GM12878 (cell line): ENCODE measurements at regions not wholly inside any gene's neighbourhood (a gene's known extent, or its start where the extent isn't known, plus 50 kb on each side); places are given as distances from the start of the nearest gene placed in this dataset.

Experiments used
- ATAC-seq: fragments of 200-7000 bp; cut with Tn5 transposase; 3 replicates; pipeline ENCODE4 v1.9.1; 2020; ENCODE audit warnings: mild to moderate bottlenecking, moderate library complexity
- BruUV-seq: library from RNA; stranded (reverse); fragments of 400-500 nt; replicated peaks from 2 replicates; lab custom pipeline; 2021; lab: Mats Ljungman, UMichigan
- CTCF ChIA-PET: fragments of 300-600 bp; sonication (Branson Sonifier 250); formaldehyde crosslinking; extraction: SDS; loops from one replicate; lab custom pipeline; 2021; ENCODE audit warnings: inconsistent platforms; lab: Yijun Ruan, JAX
- POLR2A ChIA-PET: fragments of 350-600 bp; formaldehyde crosslinking; extraction: SDS; loops from one replicate; lab custom pipeline; 2021; ENCODE audit warnings: inconsistent platforms; lab: Charles Lee
- RAD21 ChIA-PET: fragments of 300-600 bp; sonication (Branson Sonifier 250); formaldehyde crosslinking; loops from one replicate; lab custom pipeline; 2023; ENCODE audit warnings: antibody characterized with exemption; ENCODE audit not compliant: unreplicated experiment; lab: Charles Lee
- SMC1A ChIA-PET: fragments of 300-600 bp; sonication (Branson Sonifier 250); formaldehyde crosslinking; loops from one replicate; lab custom pipeline; 2023; ENCODE audit not compliant: unreplicated experiment, uncharacterized antibody; lab: Charles Lee
- DNase-seq: peaks from one replicate; pipeline ENCODE4 v3.0.0-alpha.2; 2011; ENCODE audit warnings: low read depth, low spot score
- FAIRE-seq: peaks from 3 replicates; lab custom pipeline; 2011; peaks lifted over from hg19 to GRCh38; lab: Jason Lieb, UNC
- H2AFZ ChIP-seq: 2 replicates; pipeline ENCODE4 v1.6.0; 2011; ENCODE audit warnings: low read depth, low read length, control low read depth; ENCODE audit not compliant: control insufficient read depth
- H3K27ac ChIP-seq: 2 replicates; pipeline ENCODE4 v1.5.1; 2011; ENCODE audit warnings: control low read depth; ENCODE audit not compliant: control insufficient read depth, insufficient read depth
- H3K27me3 ChIP-seq, 2 experiments: replicated peaks in 1 of 2; 2 replicates each; pipeline versions ENCODE4 v1.6.0 to v1.6.1; 2011; ENCODE audit warnings: low read length in 1 of 2; ENCODE audit not compliant: control insufficient read depth in 2 of 2, insufficient read depth in 2 of 2
- H3K36me3 ChIP-seq, 2 experiments: 2 replicates each; pipeline ENCODE4 v1.5.1; 2011; ENCODE audit warnings: low read length in 1 of 2; ENCODE audit not compliant: control insufficient read depth in 2 of 2, insufficient read depth in 2 of 2
- H3K4me1 ChIP-seq: 2 replicates; pipeline ENCODE4 v1.6.1; 2011; ENCODE audit warnings: mild to moderate bottlenecking, low read length, moderate library complexity, mixed read lengths; ENCODE audit not compliant: control insufficient read depth, insufficient read depth
- H3K4me2 ChIP-seq: 2 replicates; pipeline ENCODE4 v1.6.0; 2011; ENCODE audit warnings: control low read depth; ENCODE audit not compliant: control insufficient read depth, insufficient read depth
- H3K4me3 ChIP-seq: fragments of 200-600 bp; sonication (generic); 2 replicates; pipeline ENCODE4 v1.5.1; 2016
- H3K79me2 ChIP-seq: 2 replicates; pipeline ENCODE4 v1.6.0; 2011; ENCODE audit warnings: low read length; ENCODE audit not compliant: control insufficient read depth, insufficient read depth
- H3K9ac ChIP-seq: 2 replicates; pipeline ENCODE4 v1.8.0; 2011; ENCODE audit warnings: low read length, control low read depth, mixed read lengths; ENCODE audit not compliant: control insufficient read depth, insufficient read depth
- H3K9me3 ChIP-seq: replicated peaks from 3 replicates; pipeline ENCODE4 v1.5.1; 2011; ENCODE audit warnings: mild to moderate bottlenecking, low read length; ENCODE audit not compliant: control insufficient read depth, insufficient read depth
- H4K20me1 ChIP-seq: 2 replicates; pipeline ENCODE4 v1.6.0; 2011; ENCODE audit not compliant: control insufficient read depth, insufficient read depth
- ATF3 ChIP-seq: IDR thresholded peaks from 2 replicates; pipeline ENCODE4 v1.6.1; 2011; ENCODE audit warnings: low read depth, mild to moderate bottlenecking, low read length, moderate library complexity, borderline replicate concordance; ENCODE audit errors: extremely low read depth
- ATF7 ChIP-seq: fragments of 450-650 bp; IDR thresholded peaks from 2 replicates; pipeline ENCODE4 v1.6.1; 2016; ENCODE audit warnings: low read depth, mild to moderate bottlenecking
- BACH1 ChIP-seq: fragments of 450-650 bp; IDR thresholded peaks from 2 replicates; pipeline ENCODE4 v1.6.1; 2017; ENCODE audit warnings: mild to moderate bottlenecking, borderline replicate concordance
- BCL3 ChIP-seq: IDR thresholded peaks from 2 replicates; pipeline ENCODE4 v1.6.1; 2011; ENCODE audit warnings: borderline replicate concordance, low read depth, mild to moderate bottlenecking, moderate library complexity, low read length; ENCODE audit not compliant: insufficient read depth, poor library complexity, severe bottlenecking
- EZH2 ChIP-seq: IDR thresholded peaks from 2 replicates; pipeline ENCODE4 v1.6.1; 2012; ENCODE audit warnings: low read depth, mild to moderate bottlenecking, control low read depth, inconsistent platforms, low read length, borderline replicate concordance; ENCODE audit not compliant: control insufficient read depth
- FOXM1 ChIP-seq: IDR thresholded peaks from 2 replicates; pipeline ENCODE4 v1.6.1; 2012; ENCODE audit warnings: low read depth, mild to moderate bottlenecking, inconsistent platforms, low read length, moderate library complexity
- SMARCA5 ChIP-seq: fragments of 450-650 bp; IDR thresholded peaks from 2 replicates; pipeline ENCODE4 v1.6.1; 2017; ENCODE audit warnings: mild to moderate bottlenecking
- SUZ12 ChIP-seq: fragments of 200-600 bp; sonication (generic); IDR thresholded peaks from one replicate; pipeline ENCODE4 v1.6.1; 2018; ENCODE audit warnings: antibody characterized with exemption, mild to moderate bottlenecking; ENCODE audit not compliant: unreplicated experiment
- TCF7 ChIP-seq: IDR thresholded peaks from 2 replicates; pipeline ENCODE4 v1.6.1; 2014; ENCODE audit warnings: antibody characterized with exemption, borderline replicate concordance
- ZBED1 ChIP-seq: IDR thresholded peaks from 2 replicates; pipeline ENCODE4 v1.6.1; 2016; ENCODE audit warnings: borderline replicate concordance
- ZNF384 ChIP-seq: IDR thresholded peaks from 2 replicates; pipeline ENCODE4 v1.6.1; 2012; ENCODE audit warnings: low read depth, mild to moderate bottlenecking, low read length, improper control_type of control experiment, borderline replicate concordance
- ZNF592 ChIP-seq: fragments of 450-650 bp; IDR thresholded peaks from 2 replicates; pipeline ENCODE4 v1.6.1; 2017; ENCODE audit warnings: mild to moderate bottlenecking, moderate library complexity
- ZSCAN29 ChIP-seq: fragments of 450-650 bp; IDR thresholded peaks from 2 replicates; pipeline ENCODE4 v1.6.1; 2017; ENCODE audit warnings: mild to moderate bottlenecking, moderate library complexity
- ZZZ3 ChIP-seq: IDR thresholded peaks from 2 replicates; pipeline ENCODE4 v1.6.1; 2011; ENCODE audit warnings: low read depth; ENCODE audit not compliant: control insufficient read depth, insufficient read length
- WGBS: methylation state at CpG from one replicate; pipeline ENCODE4 v1.1.6; 2016; ENCODE audit warnings: low lambda C conversion rate; ENCODE audit not compliant: insufficient replicate concordance, insufficient coverage; ENCODE audit errors: missing lambda C conversion rate; 5-methylcytosine and 5-hydroxymethylcytosine counted together
- in situ Hi-C: fragments of 300-500 bp; cut with MboI; formaldehyde crosslinking; loops from 9 replicates; pipeline ENCODE4 v1.14.3; 2018; ENCODE audit warnings: mixed read lengths
- intact Hi-C: fragments of 100-400 bp; cut with micrococcal nuclease; formaldehyde crosslinking; loops from one replicate; pipeline ENCODE4 v1.14.2; 2022; ENCODE audit not compliant: unreplicated experiment
- TF ChIP-seq, protein P1 (sequence below): IDR thresholded peaks from 2 replicates; pipeline ENCODE4 v1.6.1; 2011; ENCODE audit warnings: borderline replicate concordance, low read depth, mild to moderate bottlenecking, moderate library complexity, mixed read lengths, low read length; ENCODE audit not compliant: insufficient read depth; ENCODE audit errors: extremely low read length

DNA sequence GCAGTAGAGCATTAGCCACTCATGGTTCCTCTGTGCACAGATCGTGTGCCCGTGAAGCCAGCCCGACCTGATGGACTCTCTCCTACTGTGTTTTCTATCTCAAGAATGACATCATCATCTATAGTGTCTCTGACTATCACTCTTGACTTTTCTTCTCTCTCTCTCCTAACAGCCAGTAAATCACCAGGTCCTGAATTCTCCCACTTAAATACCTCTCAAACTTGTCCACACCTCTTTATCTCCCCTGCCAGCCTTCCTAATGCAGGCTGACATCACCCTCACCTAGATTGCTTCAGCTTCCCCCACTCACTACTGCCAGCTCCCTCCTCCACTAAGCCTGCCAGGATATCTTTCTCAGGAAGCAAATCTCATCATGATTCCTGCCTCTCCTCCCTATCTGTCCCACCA, 90.6 kb upstream of the MIER3 start:
- SMC1A ChIA-PET: interaction anchor here (0.6 kb wide), 1 partner anchor 1603 kb away, joined by 3 read pairs; no protein-coding TSS in a partner anchor

DNA sequence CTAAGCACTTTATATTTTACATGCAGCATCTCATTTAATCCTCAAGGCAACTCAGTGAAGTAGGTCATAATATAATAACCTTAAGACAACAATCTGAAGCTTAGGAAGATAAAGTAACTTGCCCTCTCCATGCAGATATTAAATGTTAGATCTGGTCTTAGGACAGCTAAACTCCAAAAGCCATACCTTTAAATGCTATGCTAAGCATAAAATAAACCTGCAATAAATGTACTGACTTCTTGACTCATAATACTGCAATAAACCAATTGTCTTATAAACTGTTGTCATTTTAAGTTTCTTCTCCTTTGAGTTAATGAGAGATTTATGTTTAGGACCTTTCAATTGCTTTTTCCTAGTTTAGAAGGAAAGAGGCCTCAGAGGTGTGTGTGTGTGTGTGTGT, 102.2 kb upstream of the MIER3 start:
- intact Hi-C loops (no loop called here), in situ Hi-C loops (no loop called here)
- DNase-seq (no peak), FAIRE-seq (no peak), ATAC-seq (no peak)
- ChIA-PET POLR2A (no interaction called here), RAD21 (no interaction called here), SMC1A (no interaction called here), CTCF (no interaction called here)
- Histone ChIP-seq H3K9me3 (no peaks in the 10 kb centered on the region), H3K4me1 (no peaks in the 10 kb centered on the region), H3K4me3 (no peak overlapping the region), H4K20me1 (no peaks in the 10 kb centered on the region), H3K4me2 (no peak overlapping the region), H3K27me3 (no peaks in the 10 kb centered on the region; a peak in 2 of 4 replicates), H2AFZ (no peak overlapping the region), H3K27ac (no peak overlapping the region), H3K9ac (no peak overlapping the region), H3K79me2 (no peaks in the 10 kb centered on the region), H3K36me3 (no peaks in the 10 kb centered on the region)
- BruUV-seq: no TSS peak
- TF ChIP-seq TCF7: no peak
- TF ChIP-seq SMARCA5: no peak
- TF ChIP-seq, protein P1, sequence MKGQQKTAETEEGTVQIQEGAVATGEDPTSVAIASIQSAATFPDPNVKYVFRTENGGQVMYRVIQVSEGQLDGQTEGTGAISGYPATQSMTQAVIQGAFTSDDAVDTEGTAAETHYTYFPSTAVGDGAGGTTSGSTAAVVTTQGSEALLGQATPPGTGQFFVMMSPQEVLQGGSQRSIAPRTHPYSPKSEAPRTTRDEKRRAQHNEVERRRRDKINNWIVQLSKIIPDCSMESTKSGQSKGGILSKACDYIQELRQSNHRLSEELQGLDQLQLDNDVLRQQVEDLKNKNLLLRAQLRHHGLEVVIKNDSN: no peak
- no peak for TF ChIP-seq ZNF592
- no peak for TF ChIP-seq ATF3

More for the DNA sequence above, 90.6 kb upstream of the MIER3 start:
- DNase-seq (no peak), ATAC-seq (no peak), FAIRE-seq (no peak)
- Histone ChIP-seq H4K20me1 (no peaks in the 10 kb centered on the region), H2AFZ (no peak overlapping the region), H3K36me3 (no peaks in the 10 kb centered on the region), H3K27me3 (no peaks in the 10 kb centered on the region; a peak in 1 of 4 replicates), H3K4me3 (no peak overlapping the region), H3K27ac (no peak overlapping the region), H3K4me1 (no peaks in the 10 kb centered on the region), H3K9me3 (no peaks in the 10 kb centered on the region), H3K4me2 (no peak overlapping the region), H3K9ac (no peak overlapping the region), H3K79me2 (no peaks in the 10 kb centered on the region)
- ChIA-PET CTCF (interaction anchor here (0.8 kb wide), 1 partner anchor 16 kb away, joined by 3 read pairs; no protein-coding TSS in a partner anchor), RAD21 (no interaction called here), POLR2A (no interaction called here)
- in situ Hi-C loops: no loop called here
- intact Hi-C loops: no loop called here
- TF ChIP-seq ZNF384 (no peak), ZZZ3 (no peak), SUZ12 (no peak), BACH1 (no peak), BCL3 (no peak), FOXM1 (no peak), ZBED1 (no peak), EZH2 (no peak), ZSCAN29 (no peak), ATF7 (no peak; the same call in 1 of the 2 replicates)
- BruUV-seq: no TSS peak
- WGBS: 77% methylated on average over 3 of the region's 3 CpGs
